ENCODE measurements at regions not wholly inside any gene's neighbourhood (a gene's known extent, or its start where the extent isn't known, plus 50 kb on each side); places are given as distances from the start of the nearest gene placed in this dataset.
"Not testable (repeated sequence)": the region's sequence is repeated elsewhere in the genome, so short reads cannot be mapped to it uniquely, and the experiment has no call there.

GRCh38 chr11:45405916-45406670, 120.0 kb upstream of the SYT13 start:
- Histone ChIP-seq H3K9me3 (no peaks in the 10 kb centered on the region), H3K36me3 (no peaks in the 10 kb centered on the region), H3K27ac (no peak overlapping the region), H3K27me3 (no peaks in the 10 kb centered on the region), H3K4me1 (no peaks in the 10 kb centered on the region), H3K4me3 (no peak overlapping the region)
- DNase-seq (ENCODE audit: extremely low spot score in 2 of 2), result no peak
- intact Hi-C loops (cut with DNase I), result no loop called here
- no peak for TF ChIP-seq CTCF (IDR thresholded peaks at IDR 0.05)
- TF ChIP-seq POLR2AphosphoS5 (IDR thresholded peaks at IDR 0.05; ENCODE audit: insufficient read depth in 1 of 2, low read depth in 1 of 2), result no peak
- no peak for TF ChIP-seq POLR2A (IDR thresholded peaks at IDR 0.05)

DNA sequence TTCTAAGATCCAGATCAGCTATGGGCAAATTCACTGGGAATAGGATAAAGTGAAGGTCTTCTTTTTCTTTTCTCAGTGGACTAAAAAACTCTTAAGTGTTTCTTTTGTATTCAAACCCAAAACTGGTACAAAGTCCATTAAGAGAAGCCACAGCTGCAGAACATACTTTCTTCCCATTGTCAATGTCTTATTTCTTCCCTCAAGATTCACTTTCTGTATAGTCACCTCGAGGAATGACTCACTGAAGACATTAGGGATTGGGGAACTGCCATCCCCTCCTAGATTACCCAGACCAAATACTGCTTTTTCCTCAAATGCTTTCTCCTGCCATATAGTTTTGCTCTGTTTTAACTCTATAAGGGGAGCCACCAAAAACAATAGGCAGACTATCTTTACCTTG, 117.4 kb upstream of the SYT13 start:
- H3K27ac ChIP-seq; H3K36me3 ChIP-seq; DNase-seq (ENCODE audit: extremely low spot score in 2 of 2); H3K4me1 ChIP-seq; H3K9me3 ChIP-seq; H3K27me3 ChIP-seq; intact Hi-C loops (cut with DNase I); H3K4me3 ChIP-seq: not testable (repeated sequence)

DNA sequence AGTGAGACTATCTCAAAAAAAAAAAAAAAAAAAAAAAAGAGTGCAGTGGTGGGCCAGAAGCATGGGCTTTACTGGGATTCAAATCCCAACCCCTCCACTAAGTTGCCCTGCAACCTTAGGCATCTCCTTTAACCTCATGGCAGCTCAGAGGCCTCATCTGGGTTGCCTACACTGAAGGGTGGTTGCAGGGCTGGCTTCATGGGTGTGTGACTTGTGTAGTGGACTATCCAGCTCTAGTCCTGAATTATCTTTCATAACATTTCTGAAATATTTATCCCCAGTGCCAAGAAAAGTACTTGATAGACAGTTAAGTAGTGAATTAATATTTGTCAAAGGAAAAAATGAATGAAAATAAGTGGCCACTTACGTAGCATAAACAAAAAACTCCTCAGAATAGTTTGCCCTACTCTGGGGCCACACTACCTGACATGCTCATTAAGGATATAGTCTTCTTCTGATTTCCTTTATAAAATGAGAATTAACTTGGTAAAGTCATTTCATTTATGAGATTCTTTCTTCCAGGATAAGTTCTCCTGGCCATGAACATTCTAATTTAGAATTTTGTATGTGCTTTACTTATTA, 116.0 kb upstream of the SYT13 start:
- no peaks in the 10 kb centered on the region for H3K9me3 ChIP-seq
- no peak for TF ChIP-seq POLR2AphosphoS5 (IDR thresholded peaks at IDR 0.05; ENCODE audit: insufficient read depth in 1 of 2, low read depth in 1 of 2)
- H3K4me1 ChIP-seq, result no peaks in the 10 kb centered on the region
- H3K27me3 ChIP-seq, result no peaks in the 10 kb centered on the region
- no peak overlapping the region for H3K27ac ChIP-seq
- intact Hi-C loops (cut with DNase I), result no loop called here
- H3K4me3 ChIP-seq, result no peak overlapping the region
- no peaks in the 10 kb centered on the region for H3K36me3 ChIP-seq
- DNase-seq (ENCODE audit: extremely low spot score in 2 of 2), result no peak

DNA sequence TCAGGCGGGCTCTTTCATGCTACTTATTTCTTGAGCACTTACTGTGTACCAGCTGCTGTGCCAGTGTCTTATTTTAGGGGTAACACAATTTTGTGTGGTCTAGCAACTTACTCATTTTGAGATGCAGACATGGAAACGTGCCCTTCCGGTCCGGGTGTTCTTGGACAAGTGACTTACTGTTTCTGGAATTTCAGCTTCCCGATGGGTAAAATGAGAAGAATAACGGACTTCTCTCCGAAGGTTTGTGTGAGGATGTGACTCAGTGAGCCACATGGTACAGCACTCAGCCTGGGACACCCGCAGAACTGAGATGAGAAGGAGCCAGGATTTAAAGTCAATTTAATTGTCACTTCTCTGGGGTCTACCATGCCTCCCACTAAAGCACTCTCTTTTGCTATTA, 114.5 kb upstream of the SYT13 start:
- Histone ChIP-seq H3K4me3 (no peak overlapping the region), H3K4me1 (no peaks in the 10 kb centered on the region), H3K9me3 (no peaks in the 10 kb centered on the region), H3K36me3 (no peaks in the 10 kb centered on the region), H3K27ac (no peak overlapping the region), H3K27me3 (no peaks in the 10 kb centered on the region)
- no peak for DNase-seq (ENCODE audit: extremely low spot score in 2 of 2)
- intact Hi-C loops (cut with DNase I), result no loop called here
- TF ChIP-seq POLR2A (IDR thresholded peaks at IDR 0.05), result no peak
- TF ChIP-seq POLR2AphosphoS5 (IDR thresholded peaks at IDR 0.05; ENCODE audit: insufficient read depth in 1 of 2, low read depth in 1 of 2), result no peak
- TF ChIP-seq CTCF (IDR thresholded peaks at IDR 0.05), result no peak

DNA sequence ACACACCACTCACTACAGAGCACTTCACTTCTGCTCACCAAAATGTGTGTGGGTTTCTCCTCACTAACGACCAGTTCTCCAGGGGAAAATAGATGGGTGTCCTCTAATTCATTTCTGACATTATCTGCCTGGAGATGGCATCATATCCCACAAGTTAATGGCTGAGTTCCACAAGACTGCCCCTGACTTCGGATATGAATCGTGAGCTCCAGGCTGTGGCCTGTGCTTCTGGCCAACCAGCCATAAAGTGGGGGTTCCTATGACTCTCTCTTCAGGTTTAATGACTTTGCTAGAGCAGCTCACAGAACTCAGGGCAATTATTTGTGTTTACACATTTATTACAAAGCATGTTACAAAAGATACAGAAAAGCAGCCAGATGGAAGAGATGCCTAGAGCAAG, 113.0 kb upstream of the SYT13 start:
- Histone ChIP-seq H3K27me3 (no peaks in the 10 kb centered on the region), H3K9me3 (no peaks in the 10 kb centered on the region), H3K4me1 (no peaks in the 10 kb centered on the region), H3K27ac (no peak overlapping the region), H3K36me3 (no peaks in the 10 kb centered on the region), H3K4me3 (no peak overlapping the region)
- TF ChIP-seq CTCF (IDR thresholded peaks at IDR 0.05) (no peak), POLR2A (IDR thresholded peaks at IDR 0.05) (no peak), POLR2AphosphoS5 (IDR thresholded peaks at IDR 0.05; ENCODE audit: insufficient read depth in 1 of 2, low read depth in 1 of 2) (no peak)
- intact Hi-C loops (cut with DNase I), result no loop called here
- DNase-seq (ENCODE audit: extremely low spot score in 2 of 2), result no peak

GRCh38 chr11:45398325-45398724, 112.2 kb upstream of the SYT13 start:
- TF ChIP-seq POLR2A (IDR thresholded peaks at IDR 0.05), result no peak
- TF ChIP-seq CTCF (IDR thresholded peaks at IDR 0.05), result no peak
- Histone ChIP-seq H3K36me3 (no peaks in the 10 kb centered on the region), H3K9me3 (no peaks in the 10 kb centered on the region), H3K4me1 (no peaks in the 10 kb centered on the region), H3K4me3 (no peak overlapping the region), H3K27ac (no peak overlapping the region), H3K27me3 (no peaks in the 10 kb centered on the region)
- intact Hi-C loops (cut with DNase I), result no loop called here
- no peak for DNase-seq (ENCODE audit: extremely low spot score in 2 of 2)

All from vagina (tissue), 2 donors.